ENCODE measurements at regions not wholly inside any gene's neighbourhood (a gene's known extent, or its start where the extent isn't known, plus 50 kb on each side); places are given as distances from the start of the nearest gene placed in this dataset.

DNA sequence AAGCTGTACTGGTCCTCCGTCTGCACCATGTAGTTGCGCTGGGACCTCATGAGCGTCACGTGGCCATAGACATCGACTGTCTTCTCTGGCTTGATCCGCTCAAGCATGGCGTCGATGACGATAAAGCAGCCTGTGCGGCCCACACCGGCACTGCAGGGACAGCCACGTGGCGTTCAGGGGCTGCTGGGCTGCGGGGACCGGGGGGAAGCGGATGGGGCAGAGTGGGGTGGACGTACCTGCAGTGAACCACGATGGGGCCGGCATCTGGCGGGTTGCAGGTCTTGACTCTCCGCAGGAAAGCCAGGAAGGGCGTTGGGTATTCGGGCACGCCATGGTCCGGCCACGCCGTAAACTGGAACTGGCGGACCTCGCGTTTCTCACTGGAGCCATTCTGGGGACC lies 128.5 kb downstream of the PTPRS start:
- TF ChIP-seq, protein P1, sequence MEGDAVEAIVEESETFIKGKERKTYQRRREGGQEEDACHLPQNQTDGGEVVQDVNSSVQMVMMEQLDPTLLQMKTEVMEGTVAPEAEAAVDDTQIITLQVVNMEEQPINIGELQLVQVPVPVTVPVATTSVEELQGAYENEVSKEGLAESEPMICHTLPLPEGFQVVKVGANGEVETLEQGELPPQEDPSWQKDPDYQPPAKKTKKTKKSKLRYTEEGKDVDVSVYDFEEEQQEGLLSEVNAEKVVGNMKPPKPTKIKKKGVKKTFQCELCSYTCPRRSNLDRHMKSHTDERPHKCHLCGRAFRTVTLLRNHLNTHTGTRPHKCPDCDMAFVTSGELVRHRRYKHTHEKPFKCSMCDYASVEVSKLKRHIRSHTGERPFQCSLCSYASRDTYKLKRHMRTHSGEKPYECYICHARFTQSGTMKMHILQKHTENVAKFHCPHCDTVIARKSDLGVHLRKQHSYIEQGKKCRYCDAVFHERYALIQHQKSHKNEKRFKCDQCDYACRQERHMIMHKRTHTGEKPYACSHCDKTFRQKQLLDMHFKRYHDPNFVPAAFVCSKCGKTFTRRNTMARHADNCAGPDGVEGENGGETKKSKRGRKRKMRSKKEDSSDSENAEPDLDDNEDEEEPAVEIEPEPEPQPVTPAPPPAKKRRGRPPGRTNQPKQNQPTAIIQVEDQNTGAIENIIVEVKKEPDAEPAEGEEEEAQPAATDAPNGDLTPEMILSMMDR (conservative IDR thresholded peaks at IDR 0.05) = no peak
- H3K27ac ChIP-seq = no peak overlapping the region

DNA sequence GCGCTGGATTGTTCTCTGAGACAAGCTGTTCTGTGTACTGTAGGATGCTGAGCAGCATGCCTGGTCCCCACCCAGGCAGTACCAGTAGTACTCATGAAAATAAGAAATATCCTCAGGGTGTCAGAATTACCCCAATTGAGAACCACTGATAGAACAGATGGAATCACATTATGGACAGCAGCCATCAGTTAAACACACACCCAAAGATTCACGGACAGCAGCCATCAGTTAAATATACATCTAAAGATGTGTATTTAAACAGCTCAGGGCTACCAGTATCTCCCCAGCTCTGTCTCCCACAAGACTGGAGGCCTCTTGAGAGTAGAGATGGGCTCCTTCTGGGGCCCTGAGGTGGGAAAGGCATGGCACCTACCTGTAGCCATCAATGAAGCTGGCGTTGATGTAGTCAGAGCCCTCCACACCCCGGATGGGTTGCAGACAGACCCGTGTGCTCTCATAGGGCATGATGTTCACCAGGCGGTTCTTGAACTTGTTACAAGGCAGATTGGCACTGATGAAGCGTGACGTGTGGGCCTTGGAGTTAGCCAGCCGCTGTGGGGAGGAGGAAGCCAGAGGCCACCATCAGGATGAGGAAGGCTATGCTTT lies 129.3 kb downstream of the PTPRS start:
- TF ChIP-seq, protein P1 (conservative IDR thresholded peaks at IDR 0.05) = no peak
- no peak overlapping the region for H3K27ac ChIP-seq

DNA sequence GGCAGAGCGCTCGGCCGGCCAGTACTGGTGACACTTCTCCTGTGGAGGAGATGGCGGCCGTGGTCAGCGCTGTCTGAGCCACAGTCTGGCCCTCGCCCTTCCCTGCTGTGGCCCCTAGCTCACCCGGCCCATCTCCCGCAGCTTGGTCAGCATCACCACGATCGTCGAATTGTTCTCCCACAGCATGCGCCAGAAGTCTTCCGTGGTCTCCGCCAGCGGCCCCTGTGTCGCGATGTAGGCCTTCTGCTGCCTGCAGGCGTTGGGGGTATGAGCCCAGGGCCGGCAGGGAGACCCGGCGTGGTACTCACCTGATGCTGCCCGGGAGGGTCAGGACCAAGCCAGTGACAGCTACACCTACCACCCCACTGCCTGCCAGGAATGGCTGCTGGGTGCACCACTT lies 130.1 kb downstream of the PTPRS start:
- no peak overlapping the region for H3K27ac ChIP-seq
- TF ChIP-seq, protein P1 (conservative IDR thresholded peaks at IDR 0.05) = no peak

DNA sequence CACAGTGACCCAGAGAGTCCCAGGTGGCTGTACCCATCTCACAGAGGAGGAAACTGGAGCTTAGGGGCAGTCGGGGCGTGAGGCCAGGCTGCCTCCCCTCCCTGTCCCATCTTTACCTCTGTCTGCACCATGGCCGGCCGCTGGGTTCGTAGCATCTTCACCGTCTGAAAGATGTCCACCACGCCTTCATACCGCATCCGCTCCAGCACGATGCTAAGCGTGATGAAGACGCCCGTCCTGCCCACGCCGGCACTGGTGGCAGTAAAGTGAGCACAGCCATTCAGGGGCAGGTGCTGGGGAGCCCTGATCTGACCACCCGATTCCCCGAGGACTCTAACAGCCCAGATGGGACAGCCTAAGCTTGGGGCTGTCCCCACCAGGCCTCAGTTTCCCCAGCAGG lies 132.8 kb downstream of the PTPRS start:
- H3K27ac ChIP-seq = no peak overlapping the region
- TF ChIP-seq, protein P1 (conservative IDR thresholded peaks at IDR 0.05) = no peak

DNA sequence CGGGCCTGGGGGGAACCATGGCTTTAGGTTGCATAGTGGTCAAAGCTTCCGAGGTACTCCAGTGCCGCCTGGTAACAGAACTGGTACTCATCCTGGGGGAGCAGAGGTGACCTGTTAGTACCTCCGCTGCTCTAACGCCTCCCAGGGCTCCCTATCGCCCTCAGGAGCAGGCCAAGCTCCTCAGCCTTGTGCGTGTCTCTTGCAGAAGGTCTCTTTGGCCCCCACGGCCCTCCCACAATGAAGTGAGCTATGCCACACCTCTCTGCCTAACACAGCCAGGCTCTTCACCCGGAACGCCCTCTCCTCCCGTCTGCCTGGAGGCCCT lies 133.9 kb downstream of the PTPRS start:
- H3K27ac ChIP-seq = no peak overlapping the region
- TF ChIP-seq, protein P1 (conservative IDR thresholded peaks at IDR 0.05) = no peak

DNA sequence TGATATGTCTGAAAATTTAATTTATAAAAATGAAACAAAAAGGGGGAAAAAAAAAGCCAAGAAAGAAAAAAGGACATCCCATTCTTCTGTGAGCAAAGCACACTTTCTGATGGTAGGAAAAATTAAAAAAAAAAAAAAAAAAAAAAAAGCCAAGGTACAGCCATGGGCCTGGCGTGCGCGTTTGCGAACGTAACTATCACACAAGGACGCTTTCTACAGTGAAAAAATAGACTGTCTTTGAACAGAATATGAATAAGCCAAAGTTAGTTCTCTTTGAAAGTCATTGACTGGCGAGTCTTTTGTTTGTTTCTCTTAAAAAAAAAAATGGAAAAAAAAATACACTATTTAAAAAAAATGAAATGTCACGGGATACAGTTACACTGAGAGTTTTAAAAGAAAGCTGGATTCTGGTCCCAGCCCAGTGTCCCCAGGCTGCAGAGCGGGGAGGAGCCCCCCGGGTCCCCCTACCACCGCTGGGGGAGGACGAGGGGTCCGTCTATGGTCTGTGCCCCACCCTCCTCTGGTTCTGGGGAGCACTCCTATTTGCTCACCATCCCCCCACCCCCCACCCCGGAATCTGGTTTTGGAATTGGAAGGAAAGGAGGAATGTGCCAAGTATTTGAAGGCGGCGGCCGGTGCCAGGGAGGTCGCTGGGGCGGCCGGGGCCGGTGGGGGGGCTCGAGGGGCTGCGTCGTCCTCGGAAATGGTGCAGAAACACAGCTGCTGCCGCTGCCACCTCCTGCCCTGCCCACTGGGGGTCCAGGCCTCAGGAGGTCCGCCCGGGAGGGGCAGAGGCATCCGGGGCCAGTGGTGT lies 134.5 kb downstream of the PTPRS start:
- TF ChIP-seq, protein P1 (conservative IDR thresholded peaks at IDR 0.05) = no peak

DNA sequence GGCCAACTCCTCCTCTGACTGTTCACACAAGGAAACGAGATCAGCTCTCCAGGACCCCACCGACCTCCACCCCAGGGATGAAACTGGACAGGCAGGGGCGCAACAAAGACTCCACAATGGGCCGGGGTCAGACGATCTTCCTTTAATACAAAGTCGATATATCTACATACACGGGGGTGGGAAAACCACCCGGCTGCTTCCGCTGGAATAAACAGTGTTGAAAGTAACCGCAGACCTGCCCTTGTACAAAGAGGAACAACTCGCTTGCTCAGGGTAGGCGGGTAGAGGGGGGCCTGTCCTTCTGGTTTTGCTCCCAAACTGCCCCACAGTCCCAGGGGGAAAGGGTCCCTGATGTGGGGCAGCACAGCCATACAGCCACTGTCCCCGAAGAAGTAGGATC lies 135.2 kb downstream of the PTPRS start:
- H3K27ac ChIP-seq = no peak overlapping the region
- TF ChIP-seq, protein P1 (conservative IDR thresholded peaks at IDR 0.05) = no peak

More for the DNA sequence above, 134.5 kb downstream of the PTPRS start:
- no peak overlapping the region for H3K27ac ChIP-seq

Data from VCaP (cell line).